Astrocyte (in vitro differentiated cells and primary cell): ENCODE measurements at regions not wholly inside any gene's neighbourhood (a gene's known extent, or its start where the extent isn't known, plus 50 kb on each side); places are given as distances from the start of the nearest gene placed in this dataset.

ENCODE experiments used
- EZH2 ChIP-seq: IDR thresholded peaks from 2 replicates; pipeline ENCODE4 v1.6.1; 2012; ENCODE audit warnings: mild to moderate bottlenecking, low read length, inconsistent platforms; ENCODE audit not compliant: insufficient read depth
- TF ChIP-seq, protein P1 (sequence below): IDR thresholded peaks from 2 replicates; pipeline ENCODE4 v1.5.1; 2011; ENCODE audit warnings: low read depth, mild to moderate bottlenecking, inconsistent platforms, low read length, moderate library complexity; ENCODE audit not compliant: insufficient read depth

DNA sequence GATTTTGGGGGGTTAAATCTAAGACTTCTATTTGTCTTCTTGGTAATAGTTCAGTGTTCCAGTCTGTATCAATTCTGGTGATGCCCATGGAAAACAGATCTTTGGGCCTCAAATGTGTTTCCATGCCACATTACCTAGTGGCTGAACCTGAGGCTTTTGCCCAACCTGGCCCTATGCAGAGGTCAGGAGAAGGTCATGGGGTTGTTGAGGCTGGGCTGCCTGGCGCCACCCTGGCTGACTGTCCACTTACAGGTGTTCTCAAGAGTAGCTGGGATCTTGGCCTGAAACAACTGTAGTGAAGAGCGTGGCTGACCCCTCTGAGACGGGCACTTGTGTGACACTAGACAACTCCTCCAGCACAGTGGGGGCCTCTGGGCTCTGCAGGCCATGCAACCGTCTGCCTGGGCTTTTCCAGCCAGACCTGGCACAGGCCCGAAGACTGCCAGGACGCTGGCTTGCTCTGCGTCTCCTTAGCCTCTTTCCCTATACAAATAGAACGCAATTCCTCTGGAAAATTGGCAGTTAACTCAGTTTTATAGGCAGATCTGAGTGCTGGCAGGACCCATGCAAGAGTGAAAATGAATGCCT lies 127.8 kb downstream of the TRIM43 start:
- TF ChIP-seq, protein P1, sequence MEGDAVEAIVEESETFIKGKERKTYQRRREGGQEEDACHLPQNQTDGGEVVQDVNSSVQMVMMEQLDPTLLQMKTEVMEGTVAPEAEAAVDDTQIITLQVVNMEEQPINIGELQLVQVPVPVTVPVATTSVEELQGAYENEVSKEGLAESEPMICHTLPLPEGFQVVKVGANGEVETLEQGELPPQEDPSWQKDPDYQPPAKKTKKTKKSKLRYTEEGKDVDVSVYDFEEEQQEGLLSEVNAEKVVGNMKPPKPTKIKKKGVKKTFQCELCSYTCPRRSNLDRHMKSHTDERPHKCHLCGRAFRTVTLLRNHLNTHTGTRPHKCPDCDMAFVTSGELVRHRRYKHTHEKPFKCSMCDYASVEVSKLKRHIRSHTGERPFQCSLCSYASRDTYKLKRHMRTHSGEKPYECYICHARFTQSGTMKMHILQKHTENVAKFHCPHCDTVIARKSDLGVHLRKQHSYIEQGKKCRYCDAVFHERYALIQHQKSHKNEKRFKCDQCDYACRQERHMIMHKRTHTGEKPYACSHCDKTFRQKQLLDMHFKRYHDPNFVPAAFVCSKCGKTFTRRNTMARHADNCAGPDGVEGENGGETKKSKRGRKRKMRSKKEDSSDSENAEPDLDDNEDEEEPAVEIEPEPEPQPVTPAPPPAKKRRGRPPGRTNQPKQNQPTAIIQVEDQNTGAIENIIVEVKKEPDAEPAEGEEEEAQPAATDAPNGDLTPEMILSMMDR, result no peak
- no peak for TF ChIP-seq EZH2
